HG03064 (cell line): ENCODE measurements at regions not wholly inside any gene's neighbourhood (a gene's known extent, or its start where the extent isn't known, plus 50 kb on each side); places are given as distances from the start of the nearest gene placed in this dataset.
"Not testable (repeated sequence)": the region's sequence is repeated elsewhere in the genome, so short reads cannot be mapped to it uniquely, and the experiment has no call there.

Source experiments
- ATAC-seq: cut with Tn5 transposase; IDR thresholded peaks from one replicate; pipeline ENCODE4 v1.9.1; 2021; ENCODE audit warnings: low read depth; ENCODE audit not compliant: unreplicated experiment

GRCh38 chr21:35713914-35714313 lies 346.4 kb downstream of the SETD4 start:
- ATAC-seq, result no peak

DNA sequence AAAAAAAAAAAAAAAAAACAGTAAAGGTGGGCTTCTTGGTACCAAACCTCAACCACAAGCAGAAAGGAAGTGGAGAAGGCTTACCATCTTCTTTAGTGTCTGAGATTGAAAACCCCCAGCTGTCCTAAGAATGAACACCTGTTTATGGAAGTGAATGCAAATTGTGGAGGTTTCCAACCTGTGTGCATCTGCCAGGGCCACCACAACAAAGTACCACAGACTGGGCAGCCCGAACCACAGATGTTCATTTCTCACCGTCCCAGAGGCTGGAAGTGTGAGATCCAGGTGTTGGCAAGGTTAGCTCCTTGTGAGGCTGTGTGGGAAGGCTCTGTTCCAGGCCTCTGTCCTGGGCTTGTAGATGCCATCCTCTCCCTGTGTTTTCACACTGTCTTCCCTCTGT lies 348.7 kb downstream of the SETD4 start:
- ATAC-seq, result no peak

DNA sequence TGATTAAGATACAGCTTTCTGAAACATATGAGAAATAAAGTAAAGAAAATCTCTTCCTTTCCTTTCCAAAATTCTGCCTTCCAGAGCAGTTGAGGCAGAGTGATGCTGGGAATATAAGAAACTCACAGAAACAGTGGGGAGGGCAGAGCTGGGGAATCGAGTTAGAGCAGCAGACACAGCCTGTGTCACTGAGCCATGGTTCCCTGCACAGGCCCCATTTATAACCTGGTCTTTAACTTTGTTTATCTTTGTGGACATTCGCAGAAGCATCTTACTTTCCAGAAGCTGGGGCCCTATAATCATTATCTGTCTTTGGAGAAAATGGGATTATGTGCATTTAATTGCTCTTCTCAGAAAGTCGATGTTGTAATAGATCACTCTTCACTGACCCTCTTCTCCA lies 349.1 kb downstream of the SETD4 start:
- no peak for ATAC-seq

GRCh38 chr21:35709990-35710389 lies 350.3 kb downstream of the SETD4 start:
- not testable (repeated sequence) for ATAC-seq

DNA sequence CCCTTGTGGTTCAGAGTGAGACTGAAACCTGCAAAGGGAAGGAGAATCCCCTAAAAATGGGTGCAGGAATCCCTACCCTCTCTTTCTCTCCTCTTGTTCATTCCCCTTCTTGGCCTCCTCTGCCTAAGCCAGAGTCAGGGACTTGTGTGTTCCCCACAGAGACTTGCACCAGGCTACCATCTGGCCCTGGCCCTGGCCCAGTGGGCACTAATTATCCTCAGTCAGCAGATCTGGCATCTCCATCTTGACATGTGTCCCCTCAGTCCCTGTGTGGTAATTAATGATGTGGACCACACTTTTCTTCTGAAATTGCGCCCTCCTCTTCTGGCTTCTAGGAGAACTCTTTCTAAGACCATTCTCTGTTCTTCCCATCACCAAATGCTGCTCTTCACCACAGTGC lies 354.4 kb downstream of the SETD4 start:
- ATAC-seq, result no peak

DNA sequence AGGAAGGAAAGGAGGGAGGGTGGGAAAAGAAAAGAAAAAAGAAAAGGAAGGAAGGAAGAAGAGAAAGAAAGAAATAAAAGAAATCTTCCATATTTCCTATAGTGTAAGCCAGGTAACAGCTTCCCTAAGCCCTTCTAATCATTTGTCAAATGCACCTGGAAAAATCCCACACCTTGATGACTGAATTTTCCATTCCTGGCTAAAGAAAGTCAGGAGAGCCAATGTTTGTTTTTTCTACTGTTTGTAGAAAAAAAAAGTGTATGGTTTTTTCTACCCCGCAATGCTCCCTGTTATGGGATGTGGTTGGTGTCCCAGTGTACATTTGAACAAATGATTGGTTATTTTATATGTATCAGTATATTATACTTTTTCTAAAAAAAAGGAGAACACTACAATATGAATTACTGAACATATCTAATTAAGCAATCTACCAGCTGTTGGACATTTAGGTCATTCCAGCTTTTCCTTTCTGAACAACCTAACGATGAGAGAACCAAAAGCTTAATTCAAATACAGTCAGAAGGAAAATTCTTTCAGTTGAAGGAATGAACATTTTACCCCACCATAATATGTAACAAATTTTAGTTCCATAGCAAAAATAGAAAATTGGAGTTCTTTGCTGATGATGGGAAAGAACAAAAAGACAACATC lies 355.0 kb downstream of the SETD4 start:
- no peak for ATAC-seq

GRCh38 chr21:35703704-35704103 lies 356.6 kb downstream of the SETD4 start:
- ATAC-seq, result no peak

- ATAC-seq, result no peak
Measured at GRCh38 chr21:35699361-35699760, 361.0 kb downstream of the SETD4 start.

- no peak for ATAC-seq
Measured at GRCh38 chr21:35697321-35697808, 363.0 kb downstream of the SETD4 start.

DNA sequence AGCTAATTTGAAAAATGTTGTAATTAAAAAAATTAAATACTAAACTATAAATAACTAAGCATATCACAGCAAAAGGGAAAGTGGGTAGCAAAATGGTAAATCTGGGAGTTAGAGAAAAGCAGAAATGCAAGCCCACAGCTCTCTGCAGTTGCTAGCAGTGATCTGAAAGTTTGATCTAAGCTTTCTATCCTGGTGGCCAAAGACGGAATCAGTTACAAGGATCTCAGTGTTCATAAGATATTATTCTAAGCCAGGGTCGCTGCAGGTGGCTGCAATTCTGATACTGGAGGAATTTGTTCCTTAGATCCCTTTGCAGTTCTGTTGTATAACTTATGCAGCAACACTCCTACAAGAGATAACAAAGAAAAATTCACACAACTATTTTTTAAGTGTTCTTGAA lies 363.7 kb downstream of the SETD4 start:
- ATAC-seq, result no peak

DNA sequence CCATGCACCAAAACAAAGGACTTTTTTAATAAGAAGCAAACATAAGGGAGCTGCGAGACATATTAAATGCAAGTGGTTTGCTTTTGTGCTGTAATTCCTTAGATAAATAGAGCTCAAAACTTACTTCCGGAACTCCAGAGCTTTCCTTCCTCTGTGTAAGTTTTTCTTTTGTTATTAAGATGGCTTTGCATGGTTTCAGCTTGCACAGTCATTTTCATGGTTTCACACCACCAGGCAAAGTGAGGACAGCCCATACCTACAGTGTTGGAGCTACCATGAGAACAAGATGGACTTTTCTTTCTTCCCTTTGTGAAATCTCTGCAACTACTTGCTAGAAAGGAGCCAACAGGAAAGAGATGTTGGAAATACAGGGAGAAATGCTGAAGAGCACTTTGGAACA lies 368.0 kb downstream of the SETD4 start:
- no peak for ATAC-seq

DNA sequence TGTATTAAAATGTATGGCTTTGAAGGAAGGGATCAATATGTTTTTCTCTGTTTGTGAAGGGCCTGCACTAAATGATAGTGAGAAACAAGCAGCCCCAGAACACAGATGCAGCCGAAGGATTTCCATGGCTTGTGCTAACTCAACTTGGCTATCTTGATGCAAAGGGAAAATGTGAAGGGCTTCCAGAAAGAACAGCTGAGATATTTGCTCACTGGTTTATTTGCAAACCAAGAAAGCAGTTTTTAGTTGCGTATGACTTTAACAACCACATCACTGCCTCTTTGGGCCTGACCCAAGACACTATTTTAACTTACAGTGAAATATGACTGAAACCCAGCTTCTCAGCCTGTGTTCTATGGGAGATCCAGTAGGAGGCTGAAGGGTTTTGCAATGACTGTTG lies 369.9 kb downstream of the SETD4 start:
- ATAC-seq, result no peak

- ATAC-seq, result no peak
Measured at GRCh38 chr21:35686156-35686555, 374.2 kb downstream of the SETD4 start.

DNA sequence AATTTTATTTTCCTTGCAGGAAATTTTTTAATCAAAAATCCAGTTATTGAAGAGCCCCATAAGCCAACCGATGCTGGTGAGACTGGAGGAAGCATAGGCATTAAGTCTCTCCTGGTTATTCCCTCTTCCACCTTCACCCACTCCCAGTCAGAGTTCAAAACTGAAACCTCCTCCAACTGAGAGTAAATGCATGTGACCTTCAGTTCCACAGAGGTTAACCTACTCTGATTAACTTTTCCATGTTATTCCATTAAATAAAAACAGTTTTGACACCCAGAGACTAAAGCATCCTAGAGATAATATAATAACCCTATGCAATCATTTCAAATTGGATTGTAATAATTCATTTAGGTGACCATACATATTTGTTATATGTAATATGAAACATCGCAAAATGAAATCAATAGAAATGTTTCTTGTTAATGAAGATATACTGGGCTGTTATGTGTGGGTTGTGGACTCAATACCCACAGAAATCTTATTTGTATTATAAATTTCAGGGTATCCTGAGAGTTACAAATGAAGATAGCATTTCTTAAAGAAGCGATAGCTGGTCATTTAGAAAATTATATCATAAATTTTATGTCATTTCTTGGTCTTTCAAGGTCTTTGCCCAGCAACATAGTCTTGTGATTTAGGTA lies 376.5 kb downstream of the SETD4 start:
- ATAC-seq, result no peak

- no peak for ATAC-seq
Measured at GRCh38 chr21:35682904-35683549, 377.3 kb downstream of the SETD4 start.

GRCh38 chr21:35681946-35682345 lies 378.4 kb downstream of the SETD4 start:
- no peak for ATAC-seq

- no peak for ATAC-seq
Measured at GRCh38 chr21:35679076-35679475, 381.2 kb downstream of the SETD4 start.

GRCh38 chr21:35678393-35678792 lies 381.9 kb downstream of the SETD4 start:
- no peak for ATAC-seq

DNA sequence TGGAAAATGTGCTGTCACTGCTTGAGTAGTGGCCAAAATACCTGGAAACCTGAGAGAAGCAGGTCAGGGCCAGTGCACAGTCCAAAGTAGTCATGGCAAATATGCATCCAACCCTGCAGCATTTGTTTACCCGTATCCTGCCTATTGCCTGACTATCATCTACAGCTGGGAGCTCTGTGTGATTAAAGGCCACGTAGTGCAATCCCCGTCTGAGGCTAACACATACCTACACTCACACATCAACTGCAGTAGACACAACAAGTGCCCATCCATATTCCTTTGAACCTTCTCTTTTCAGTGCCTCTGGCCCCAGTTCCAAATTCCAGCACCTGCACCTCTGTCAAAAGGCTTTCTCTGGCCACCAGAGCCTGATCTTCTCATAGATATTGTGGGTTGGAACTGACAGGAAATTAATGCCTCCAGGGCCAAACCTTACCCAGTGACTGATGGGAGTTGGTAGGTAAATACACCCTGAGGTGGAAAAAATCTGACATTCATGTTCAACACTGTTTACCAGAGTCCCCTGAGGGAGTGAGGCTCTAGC lies 383.0 kb downstream of the SETD4 start:
- ATAC-seq, result no peak

DNA sequence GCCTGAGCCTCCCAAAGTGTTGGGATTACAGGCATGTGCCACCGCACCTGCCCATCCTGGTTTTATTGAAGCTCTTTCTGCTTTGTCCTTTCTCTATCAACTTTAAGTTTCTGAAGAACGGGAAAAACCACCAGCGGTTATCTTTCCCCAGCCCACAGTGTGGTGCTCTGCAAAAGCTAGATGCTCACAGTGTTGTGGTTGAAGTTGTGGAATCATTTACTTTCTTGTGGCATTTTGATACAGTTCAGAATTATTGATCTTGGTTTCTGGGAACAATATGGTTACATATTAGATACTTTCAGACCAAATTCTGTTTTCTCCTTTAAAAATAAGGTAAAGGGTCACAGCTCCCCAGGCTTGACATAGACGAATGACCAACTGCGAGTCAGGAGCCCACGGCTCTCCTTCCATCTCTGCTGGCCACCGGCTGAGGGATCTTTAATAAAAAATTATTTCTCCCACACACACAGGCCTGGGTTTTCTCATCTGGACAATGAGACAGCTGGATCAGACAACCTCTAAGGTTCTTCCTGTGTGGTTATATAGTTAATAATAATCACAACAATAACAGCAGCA lies 385.3 kb downstream of the SETD4 start:
- ATAC-seq, result no peak

DNA sequence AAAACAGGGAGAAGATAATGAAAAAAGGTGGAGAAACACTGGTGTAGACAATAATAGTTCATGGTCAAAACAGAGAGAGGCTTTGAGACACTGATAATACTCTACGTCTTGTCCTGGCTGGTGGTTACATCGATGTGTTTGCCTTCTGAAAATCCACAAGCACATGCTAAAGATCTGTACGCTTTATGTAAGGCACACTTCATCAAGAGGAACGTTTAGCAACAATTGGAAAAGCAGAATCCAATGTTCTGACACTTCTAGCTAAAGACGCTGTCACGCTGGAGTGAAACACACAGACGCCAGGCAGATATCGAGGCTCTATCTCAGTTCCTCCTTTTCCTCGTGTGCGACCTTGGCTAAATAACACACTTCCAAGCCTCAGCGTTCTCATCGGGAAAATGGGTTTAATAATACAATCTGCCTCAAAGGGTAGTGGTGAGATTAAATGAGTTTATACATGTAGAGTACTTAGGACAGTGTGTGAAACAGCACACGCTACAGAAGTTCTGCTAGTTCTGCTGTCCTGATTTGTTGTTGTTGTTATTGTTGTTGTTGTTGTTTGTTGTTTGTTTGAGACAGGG lies 386.1 kb downstream of the SETD4 start:
- ATAC-seq, result no peak
